ENCODE measurements at regions not wholly inside any gene's neighbourhood (a gene's known extent, or its start where the extent isn't known, plus 50 kb on each side); places are given as distances from the start of the nearest gene placed in this dataset.
"Not testable (repeated sequence)": the region's sequence is repeated elsewhere in the genome, so short reads cannot be mapped to it uniquely, and the experiment has no call there.

DNA sequence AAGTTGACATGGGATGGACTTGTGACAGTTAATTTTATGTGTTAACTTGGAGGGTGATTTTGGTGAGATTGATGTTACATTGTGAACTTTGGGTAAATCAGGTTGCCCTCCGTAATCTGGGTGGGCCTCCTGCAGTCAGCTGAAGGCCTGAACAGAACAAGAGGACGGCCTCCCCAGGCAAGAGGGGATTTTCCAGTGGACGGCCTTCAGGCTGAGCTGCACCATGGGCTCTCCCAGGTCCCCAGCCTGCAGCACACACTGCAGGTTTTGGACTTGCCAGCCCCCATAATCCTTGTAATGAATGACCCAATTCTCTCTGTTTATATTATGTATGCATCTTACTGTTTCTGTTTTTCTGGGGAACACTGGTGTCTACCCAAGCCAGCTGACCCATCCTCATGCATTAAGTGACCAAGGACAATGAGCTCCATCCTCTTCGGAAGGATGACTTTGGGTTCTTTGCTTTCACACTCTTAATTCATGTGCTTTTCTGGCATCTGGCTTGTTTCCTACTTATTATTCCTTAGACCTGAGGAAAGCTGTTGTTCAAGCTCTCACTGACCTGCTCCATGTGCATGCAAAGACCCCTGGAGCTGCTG, 64.2 kb downstream of the DACT2 start:
- DNase-seq (ENCODE audit: low spot score) = no peak

DNA sequence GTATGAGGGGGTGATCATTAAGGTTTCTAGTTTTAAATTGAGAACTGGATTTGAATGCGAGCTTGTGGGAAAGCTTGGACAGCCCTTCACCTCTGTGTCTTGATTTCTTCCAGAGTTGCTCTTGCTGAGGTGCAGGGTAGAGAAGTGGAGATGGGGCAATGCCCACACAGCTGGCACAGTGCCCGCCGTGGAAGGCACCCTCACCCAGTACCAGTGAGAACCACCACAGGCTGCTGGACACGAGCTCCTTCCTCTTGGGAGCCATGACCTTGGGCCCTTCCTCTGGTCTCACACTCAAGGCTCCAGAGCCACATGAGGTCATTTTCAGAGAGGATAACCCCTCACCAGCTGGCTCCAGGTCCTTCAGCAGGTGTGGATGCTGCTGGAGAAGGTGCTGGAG, 67.3 kb downstream of the DACT2 start:
- DNase-seq (ENCODE audit: low spot score) = no peak

DNA sequence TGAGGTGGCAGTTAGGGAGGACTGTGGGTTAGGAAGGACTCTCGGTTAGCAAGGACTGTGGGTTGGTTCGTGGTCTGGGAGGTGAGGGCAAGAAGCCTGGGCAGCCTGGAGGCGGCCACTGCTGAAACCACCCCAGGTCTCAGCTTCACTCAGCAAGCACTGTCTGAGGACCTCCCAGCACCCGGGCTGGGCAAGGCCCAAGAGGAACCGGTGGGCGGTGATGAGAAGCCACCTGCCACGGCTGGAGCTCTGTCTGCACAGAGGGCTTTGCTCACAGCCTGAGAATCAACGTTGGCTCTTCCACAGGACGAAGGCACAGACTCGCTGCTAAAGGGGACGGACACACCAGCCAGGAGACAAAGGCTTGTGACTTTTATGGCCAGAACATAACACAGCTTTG, 69.3 kb downstream of the DACT2 start:
- no peak for DNase-seq (ENCODE audit: low spot score)

DNA sequence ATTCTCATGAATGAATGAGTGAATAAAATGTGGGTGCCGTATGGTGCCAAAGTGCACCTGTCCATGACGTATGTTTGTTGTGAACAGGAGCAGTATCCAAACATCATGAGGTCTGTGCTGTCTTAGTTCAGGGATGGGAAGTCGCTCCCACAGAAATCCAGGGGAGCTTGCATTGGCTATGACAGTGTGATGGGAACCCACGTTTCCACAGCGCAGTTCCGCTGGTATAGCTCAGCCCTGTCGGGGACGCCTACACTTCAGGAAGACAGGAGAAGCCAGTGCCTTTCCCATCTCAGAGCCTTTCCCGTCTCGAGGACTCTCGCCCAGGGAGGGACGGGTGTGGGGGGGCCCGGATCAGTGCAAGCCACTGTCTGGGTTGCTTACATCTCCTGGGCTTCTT, 69.8 kb downstream of the DACT2 start:
- DNase-seq (ENCODE audit: low spot score) = no peak

DNA sequence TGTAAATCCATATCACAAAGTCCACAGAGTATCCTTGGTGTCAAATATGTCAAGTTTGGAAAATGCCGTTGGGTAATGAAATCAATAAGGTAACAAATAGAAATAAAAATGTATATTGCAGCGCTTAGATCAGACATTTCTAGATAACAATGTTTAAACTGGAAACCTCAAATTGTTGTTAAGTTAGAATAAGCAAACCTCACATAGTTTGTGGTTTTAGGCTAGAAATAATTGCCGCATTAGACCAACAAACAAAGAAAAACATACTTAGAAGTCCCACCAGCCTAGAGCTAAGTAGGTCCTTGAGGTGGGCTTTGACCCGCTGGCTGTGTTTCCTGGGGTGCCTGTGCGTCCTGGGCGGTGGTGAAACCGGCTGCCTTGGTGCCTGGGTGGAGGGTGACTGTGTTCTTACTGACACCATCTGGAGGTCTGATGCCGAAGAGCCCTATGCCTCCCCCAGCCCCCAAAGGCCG, 71.4 kb downstream of the DACT2 start:
- DNase-seq (ENCODE audit: low spot score) = no peak

DNA sequence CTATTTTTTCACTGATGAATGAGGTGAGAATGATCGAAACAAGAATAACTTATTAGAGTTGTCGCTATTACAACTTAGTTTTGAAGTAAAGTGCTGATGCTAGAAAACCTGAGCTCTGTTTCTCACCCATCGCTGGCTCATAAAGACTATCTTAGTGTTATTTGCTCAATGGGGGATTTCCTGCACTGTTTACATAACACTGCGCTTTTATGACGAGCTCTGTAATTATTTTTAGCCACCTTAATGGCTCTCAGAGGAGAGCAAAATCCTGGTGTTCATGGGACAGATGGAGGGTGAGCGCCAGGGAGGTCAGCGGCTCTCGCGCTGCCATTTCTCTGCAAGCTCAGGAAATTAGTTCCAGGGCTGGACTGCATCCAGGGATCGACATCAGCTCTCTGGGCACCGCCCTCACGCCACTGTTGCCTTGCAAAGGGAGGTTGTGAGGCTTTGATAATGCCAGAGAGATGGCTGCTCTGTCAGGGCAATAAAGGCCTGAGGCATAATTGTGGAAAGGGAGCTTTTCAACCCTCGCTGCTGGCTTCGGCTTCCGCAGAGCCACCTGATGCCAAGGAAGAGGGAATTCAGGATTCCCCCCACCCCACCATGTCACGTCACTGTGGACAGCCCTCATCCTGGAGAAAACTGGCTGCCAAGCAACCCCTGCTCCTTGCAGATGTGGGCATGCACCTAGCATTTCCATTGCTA, 72.0 kb downstream of the DACT2 start:
- no peak for DNase-seq (ENCODE audit: low spot score)

DNA sequence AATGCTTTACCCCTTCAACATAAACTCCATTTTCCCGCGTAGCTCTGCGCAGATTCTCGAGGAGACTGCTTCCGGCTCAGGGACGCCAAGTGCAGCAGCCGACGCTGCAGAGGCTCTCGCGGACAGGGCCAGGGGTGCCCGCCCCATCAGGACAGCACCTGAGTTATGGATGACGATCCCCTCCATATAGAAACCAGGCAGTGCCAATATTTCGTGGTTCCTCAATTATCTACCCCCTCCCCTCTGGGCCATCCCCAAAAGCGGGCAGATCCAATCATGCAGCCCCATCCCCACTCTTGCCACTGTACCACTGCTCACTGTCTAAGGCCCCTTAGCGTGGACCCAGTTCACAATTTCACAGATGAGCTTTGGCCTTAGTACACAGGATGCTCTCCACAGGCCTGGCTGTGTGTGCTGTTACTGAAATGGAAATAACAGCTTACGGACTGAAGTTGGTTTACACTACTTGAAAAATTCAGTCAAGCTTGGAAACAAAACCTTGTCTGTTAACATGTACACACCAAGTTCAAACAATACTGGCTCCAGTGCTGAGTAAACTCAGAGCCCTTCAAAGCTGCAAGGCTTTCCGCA, 74.5 kb downstream of the DACT2 start:
- DNase-seq (ENCODE audit: low spot score) = no peak

DNA sequence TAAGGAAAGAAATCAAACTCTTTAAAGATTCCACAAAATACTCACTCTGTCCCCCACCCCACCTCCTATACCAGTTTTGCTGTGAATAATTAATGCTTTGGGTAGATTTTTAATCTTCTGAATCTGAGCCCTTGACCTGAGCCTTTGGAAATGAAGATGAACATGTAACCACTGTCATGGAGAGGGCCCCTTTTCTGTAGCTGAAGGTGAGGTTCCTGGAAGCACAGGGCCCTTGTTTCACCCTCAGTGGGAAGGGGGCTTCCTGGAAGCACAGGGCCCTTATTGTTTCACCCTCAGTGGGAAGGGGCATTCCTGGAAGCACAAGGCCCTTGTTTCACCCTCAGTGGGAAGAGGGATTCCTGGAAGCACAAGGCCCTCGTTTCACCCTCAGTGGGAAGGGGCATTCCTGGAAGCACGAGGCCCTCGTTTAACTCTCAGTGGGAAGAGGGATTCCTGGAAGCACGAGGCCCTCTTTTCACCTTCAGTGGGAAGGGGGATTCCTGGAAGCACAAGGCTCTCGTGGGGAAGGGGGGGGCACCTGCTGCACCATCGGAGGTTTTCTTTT, 75.7 kb downstream of the DACT2 start:
- peak; percentile 2 for DNase-seq (ENCODE audit: low spot score)

DNA sequence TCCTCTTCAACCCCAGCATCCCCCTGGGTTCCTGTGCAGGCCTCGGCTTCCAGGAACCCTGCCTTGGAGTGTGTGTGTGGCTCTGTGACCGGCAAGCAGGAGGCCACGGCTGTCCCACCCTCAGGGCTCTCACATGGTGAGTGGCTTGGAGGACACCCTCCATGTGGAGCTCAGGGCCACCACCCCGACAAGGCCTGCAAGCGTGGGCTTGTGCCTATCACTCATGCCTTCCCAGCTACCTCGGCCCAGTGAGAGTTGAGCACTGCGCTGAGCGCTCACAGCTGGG, 76.7 kb downstream of the DACT2 start:
- no peak for DNase-seq (ENCODE audit: low spot score)

DNA sequence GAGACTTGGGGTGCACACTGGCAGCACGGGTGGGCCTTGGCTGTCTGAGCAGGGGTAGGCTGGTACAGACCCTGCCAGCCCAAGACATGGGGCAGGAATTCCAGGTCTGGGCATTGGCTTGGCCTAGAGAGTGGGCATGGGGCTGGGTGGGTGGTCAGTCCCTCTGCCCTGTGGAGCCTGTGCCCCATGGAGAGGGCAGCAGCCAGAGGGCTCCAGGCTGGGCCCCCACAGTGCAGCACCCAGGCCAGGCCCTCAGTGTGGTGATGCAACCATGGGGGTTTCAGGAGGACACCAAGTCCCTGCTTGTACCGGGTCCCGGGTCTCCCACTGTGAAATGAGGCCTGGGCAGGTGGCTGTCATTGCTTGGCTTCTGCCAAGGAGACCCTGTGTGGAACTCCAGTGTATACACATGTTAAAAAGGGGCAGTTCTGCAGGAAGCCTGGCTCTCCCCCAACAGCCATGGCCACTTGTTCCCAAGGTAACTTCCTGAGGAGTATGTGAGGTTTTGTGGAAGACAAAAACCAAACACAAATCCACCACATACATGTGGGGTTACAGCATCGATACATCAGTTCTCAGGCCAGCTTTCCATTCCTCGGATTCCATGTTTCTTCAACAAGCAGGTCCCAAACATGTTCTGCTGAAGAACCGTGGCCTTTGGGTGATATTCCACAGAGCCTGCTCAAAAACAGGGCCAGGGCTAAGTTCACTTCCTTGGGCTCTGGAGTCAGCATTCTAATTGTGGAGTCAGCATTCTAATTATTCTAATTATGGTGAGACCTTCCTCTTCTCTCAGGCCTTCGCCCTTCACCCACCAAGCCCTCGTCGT, 77.3 kb downstream of the DACT2 start:
- DNase-seq (ENCODE audit: low spot score) = no peak

DNA sequence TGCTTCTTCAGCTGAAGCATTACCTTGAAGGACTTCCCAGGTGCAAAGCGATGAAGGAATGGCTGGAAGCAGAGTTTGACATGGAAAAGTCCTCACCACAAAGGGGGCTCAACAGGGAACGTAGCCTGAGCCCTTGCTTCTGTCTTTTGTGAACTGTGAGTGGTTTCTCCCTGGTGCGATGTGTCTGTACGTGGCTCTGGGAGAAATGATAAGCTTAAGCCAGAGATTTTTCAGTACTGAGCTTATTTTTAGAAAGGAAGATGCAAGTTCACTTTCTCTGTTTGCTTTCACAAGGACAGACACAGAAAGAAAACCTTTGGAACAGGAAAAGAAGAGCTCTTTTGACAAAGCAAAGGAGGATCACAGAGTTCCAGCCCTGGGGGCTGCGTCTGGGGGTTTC, 79.4 kb downstream of the DACT2 start:
- DNase-seq (ENCODE audit: low spot score) = no peak

DNA sequence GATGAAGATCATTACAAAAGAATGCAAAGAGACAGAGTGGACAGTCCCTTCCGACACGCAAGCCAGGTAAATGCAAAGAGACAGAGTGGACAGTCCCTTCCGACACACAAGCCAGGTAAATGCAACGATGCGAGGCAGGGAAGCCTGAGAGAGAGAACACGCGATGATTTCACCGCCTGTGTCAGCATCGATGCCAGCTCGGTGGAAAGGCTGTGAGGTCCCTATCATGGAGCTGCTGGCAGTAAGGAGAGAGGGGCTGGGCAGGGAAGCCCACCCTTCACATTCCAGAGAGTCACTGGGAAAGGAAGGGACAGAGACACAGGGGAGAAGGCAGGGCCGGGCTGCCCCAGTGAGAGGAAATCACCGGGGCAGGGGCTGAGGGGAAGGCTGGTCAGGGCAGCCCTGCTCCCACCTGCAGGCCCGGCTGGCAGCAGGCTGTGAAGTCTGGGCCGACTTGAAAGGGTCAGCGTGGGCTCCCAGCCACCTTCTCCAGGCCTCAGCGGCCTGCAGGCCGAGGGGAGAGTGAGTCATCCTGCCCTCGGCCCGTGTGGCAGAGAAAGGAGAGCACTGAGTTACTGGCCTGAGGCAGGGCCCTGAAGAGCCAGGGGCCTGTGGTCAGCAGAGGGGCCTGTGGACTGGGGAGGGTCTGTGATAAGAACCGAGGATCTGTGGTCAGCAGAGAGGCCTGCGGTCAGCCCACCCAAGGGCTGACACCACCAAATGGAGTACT, 80.4 kb downstream of the DACT2 start:
- no peak for DNase-seq (ENCODE audit: low spot score)

DNA sequence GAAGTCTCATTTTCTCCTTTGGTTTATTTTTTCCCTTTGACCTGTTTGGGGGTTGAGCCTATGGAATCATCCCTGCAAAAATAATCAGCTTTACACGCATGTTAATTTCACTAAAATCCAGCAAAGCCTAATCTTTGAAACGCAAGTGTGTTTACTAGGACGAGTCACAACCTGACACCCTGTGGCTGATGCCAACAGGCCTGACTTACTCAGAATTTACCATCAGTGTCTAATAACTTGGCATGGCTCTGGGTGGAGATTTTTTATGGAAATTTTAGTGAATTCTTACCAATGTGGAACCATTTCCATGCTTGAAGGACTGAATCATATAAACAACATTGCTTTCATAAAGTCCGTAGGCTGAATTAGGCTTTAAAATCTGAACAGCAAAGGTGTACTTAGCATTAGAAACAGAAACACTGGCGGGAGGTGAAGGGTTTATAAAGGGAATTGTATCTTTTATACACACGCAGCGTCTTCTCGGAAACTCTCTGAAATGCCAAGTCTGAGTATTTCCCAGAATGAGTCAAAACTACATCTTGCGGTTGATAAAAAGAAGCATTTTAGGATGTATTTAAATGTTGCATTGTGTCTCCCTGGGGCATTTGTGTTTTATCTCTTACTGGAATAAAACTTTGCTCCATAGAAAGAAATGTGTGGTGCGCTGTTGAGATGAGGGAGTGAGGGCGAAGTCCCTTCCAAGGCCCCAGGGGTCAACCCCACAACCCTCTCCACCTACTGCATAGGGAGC, 81.2 kb downstream of the DACT2 start:
- DNase-seq (ENCODE audit: low spot score) = peak; percentile 28

DNA sequence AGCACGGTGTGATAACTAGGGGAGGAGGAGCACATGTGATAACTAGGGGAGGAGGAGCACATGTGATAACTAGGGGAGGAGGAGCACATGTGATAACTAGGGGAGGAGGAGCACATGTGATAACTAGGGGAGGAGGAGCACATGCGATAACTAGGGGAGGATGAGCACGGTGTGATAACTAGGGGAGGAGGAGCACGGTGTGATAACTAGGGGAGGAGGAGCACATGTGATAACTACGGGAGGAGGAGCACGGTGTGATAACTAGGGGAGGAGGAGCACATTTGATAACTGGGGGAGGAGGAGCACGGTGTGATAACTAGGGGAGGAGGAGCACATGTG, 85.7 kb downstream of the DACT2 start:
- DNase-seq (ENCODE audit: low spot score) = not testable (repeated sequence)

DNA sequence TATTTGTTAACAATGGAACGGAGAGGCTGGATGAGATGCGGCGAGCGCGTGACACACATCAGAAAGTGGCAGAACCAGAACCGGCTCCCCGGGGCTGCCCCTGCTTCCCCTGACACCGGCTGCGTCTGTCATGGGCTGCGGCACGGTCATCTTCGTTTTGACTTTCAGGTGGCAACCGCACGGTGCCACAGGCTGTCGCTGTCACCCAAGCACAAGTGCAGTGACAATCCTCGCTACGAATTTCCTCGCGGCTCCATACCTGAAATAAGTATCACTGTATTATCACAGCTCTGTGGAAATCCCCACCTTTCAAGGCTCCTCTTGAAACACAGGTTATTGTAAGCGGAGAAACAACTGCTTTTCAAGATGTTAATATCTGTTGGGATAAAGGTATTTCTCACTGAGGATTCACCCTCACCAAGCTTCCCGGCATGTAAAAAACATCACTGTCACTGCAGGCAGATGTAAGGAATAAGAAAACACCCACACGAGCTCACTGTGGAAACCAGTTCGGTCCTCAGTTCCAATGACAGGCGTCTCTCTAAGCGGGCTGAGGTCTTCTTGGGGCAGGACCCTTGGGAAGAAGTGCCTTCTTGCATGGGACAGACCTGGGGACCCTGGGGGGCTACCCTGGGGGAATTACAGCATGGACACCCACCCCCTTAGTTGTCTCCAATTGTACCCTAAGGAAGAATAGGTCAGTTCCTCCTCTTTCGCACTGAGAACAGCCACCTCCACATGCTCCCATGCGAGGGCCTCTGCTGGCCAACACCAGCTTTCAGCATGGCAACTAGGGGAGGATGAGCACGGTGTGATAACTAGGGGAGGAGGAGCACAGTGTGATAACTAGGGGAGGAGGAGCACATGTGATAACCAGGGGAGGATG, 86.3 kb downstream of the DACT2 start:
- no peak for DNase-seq (ENCODE audit: low spot score)

DNA sequence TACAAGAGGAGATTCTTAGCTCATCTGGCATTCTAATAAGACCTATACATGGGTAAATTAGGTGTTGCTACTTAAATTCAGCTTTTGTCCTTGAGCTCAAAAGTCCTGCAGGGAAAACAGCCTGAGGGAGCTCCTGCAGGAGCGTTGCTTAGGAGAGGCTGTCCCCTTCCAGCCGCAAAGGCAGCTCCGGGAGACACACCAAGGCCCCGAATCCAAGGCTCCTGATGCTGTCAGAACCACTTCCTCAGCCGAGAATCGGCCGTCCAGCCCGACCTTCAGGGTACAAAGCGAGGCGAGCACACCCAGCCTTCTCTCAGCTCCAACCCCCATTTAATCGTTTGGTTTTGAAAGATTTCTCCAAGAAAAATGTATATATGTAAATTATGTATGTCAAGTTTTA, 87.0 kb downstream of the DACT2 start:
- DNase-seq (ENCODE audit: low spot score) = no peak

DNA sequence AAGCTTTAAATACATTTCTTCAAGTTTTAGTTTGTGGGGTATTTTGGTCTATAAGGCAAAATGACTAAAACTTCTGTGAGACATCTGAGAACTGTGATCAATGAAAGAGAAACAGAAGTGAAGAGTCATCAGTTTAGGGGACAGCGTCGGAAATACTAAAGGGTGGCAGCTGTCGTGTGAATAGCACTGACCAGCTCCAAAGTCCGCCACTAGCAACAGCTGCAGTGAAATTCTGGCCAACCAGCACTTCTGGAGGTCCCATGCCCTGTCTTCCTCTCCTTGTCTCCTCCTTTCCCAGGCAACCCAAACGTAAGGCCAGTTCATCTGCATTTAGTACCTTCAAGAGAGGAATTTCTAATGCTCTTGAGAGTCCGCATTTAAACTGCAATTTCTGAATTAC, 87.5 kb downstream of the DACT2 start:
- DNase-seq (ENCODE audit: low spot score) = no peak

DNA sequence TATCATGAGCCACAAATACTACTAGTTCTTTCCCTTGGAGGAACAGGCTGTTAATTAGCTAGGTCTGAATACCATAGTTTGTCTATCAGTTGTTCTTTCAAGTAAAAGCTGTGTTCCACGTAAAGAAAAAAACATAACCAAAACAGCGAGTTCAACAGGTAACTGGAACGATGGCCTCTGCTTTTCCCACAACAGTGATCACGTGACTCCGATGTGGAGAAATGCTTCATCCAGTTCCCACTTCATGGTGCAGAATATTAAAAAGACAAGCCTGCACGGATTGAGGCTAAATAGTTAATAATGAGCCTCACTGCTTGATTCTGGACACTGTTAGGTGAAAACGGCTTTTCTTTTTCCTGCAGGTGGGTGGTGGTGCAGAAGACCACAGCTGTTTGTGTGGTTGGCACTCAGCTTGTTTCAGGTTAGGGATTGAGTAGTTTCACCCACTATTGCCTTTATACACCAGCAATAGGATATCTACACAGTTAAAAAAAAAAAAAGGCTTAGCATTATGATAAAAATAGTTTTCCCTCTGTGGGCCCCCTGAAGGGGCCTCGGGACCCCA, 88.1 kb downstream of the DACT2 start:
- DNase-seq (ENCODE audit: low spot score) = no peak

DNA sequence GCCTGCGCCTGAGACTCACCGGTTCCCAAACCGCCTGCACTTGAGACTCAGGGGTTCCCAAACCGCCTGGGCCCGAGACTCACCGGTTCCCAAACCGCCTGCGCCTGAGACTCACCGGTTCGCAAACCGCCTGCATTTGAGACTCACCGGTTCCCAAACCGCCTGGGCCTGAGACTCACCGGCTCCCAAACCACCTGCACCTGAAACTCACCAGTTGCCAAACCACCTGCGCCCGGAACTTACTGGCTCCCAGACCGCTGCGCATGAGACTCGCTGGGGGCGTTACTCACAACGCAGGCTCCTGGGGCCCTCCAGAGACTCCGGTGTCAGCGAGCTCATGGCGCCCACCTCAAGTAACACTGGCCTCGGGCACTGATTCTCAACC, 90.2 kb downstream of the DACT2 start:
- DNase-seq (ENCODE audit: low spot score) = no peak

All from activated CD4-positive, alpha-beta T cell treated with anti-CD3 and anti-CD28 coated beads, Interleukin-2, Interleukin-4, amounts not matched to agents 100 ng/mL and 50 ng/mL, durations not matched to agents 16 hours and 8 hours (primary cell).